ENCODE measurements at regions not wholly inside any gene's neighbourhood (a gene's known extent, or its start where the extent isn't known, plus 50 kb on each side); places are given as distances from the start of the nearest gene placed in this dataset.

DNA sequence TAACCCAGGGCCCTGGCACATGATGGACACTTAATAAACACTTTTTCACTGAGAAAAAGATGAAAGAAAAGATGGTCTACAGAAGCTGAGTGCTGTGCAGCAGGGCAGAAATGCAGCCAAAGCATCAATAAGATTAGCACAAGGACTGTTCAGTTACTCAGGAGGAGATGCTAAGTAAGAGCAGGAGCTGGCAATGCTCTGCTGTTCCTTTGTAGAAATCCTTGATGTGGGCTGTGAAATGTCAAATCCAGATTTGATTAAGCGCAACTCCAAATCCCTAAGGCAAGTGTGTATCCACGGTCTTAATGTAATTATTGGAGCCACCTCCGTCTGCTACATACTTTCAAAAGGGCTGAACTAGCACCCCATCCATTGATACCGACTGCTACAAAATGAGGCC is 151.8 kb upstream of the BTG1 start:
- DNase-seq = no peak

DNA sequence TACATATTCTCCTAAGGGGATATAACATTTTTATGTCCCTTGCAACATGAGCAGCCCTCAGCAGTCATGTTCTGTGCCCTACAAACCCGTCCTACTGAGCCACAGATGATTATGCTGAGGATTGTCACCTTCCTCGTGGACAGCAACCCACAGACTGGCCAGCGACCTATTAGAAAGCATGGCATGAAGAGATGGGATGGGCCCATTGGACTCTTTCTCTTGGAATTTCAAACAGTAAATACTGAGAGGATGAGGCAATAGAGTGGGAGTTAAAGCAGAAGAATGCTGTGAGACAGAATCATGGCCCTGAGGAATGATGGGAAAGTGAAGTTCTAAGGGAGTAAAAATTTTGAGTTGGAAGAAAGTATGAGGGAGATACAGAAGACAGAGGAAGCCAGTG is 149.9 kb upstream of the BTG1 start:
- no peak for DNase-seq

DNA sequence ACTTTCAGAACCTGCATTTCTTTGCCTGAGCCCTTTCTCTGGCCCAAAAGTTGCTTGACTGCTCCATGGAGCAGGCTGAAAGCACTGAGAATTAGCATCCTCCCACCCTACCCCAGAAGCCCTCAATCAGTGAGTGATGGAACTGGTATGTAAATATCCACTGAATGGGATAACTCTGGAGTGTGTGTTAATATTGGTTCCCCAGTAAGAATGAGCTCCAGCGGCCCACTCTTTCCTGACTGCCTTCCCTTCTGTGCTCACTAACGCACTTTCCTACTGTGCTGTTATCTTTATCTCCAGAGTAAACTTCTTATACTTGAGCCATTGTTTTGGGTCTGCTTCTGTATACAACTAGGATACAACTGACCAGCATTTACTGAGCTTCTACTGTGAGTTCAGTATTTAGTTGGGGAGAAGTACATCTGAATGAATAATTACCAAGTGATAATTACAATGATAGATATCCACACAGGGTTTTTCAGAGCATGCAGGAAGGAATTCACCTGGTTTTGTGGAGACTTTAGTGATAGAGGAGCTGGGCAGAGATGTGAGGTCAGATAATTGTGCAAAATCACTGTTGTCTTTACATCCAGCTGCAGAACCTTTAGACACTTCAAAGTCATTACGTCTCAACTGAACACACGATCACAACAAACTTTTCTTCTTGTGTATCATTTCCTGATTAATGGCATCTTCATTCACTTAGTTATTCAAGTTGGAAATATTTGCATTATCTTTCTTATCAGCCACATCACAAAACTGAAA is 149.2 kb upstream of the BTG1 start:
- no peak for DNase-seq

DNA sequence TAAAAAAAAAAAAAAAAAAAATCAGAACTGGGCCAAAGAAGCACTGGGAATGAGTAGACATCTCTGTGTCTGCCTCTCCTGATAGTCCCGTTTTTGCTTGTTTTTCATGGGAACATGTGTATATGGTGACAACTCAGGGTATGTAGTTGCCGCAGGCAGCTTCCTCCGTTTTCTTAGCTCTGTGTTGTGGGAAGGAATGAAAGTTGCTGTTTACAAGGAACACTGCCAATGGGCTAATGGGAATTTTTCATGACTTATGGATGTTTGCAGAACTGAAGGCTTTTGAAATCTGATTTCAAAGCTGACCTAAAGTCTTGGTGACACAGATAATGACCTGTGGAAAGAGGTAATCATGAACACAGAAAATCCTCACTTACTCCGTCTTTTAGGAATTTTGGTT is 146.4 kb upstream of the BTG1 start:
- no peak for DNase-seq

DNA sequence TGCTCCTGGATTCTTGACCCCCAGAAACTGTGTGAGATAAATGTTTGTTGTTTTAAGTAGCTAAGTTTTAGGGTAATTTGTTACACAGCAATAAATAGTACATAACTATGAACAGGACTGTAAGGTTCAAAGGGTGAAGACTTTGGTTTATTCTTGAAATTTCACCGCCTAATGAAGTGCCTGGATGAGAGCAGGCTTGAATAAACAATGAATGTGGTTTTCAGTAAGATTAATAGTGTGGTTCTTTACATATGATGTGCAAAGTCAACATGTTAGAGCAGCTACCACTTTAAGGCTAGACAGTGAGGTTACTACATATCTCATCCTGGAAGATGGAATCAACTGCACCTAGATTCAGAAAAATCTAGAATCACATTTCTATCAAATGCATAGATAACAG is 145.2 kb upstream of the BTG1 start:
- DNase-seq = no peak

DNA sequence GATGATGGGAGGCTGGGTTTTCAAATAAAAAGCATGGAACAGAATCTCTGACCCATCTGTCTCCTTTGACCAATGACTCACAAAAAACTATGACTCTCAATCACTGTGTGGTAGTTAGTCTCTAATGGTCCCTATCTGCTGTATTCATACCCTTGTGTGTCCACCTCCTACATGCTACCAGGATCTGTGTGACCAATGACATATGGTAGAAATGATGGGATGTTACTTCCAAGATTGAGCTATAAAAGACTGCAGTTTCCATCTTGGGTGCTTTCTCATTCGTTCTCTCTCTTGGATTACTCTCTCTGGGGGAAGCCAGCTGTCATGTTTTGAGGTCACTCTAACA is 144.7 kb upstream of the BTG1 start:
- no peak for DNase-seq

DNA sequence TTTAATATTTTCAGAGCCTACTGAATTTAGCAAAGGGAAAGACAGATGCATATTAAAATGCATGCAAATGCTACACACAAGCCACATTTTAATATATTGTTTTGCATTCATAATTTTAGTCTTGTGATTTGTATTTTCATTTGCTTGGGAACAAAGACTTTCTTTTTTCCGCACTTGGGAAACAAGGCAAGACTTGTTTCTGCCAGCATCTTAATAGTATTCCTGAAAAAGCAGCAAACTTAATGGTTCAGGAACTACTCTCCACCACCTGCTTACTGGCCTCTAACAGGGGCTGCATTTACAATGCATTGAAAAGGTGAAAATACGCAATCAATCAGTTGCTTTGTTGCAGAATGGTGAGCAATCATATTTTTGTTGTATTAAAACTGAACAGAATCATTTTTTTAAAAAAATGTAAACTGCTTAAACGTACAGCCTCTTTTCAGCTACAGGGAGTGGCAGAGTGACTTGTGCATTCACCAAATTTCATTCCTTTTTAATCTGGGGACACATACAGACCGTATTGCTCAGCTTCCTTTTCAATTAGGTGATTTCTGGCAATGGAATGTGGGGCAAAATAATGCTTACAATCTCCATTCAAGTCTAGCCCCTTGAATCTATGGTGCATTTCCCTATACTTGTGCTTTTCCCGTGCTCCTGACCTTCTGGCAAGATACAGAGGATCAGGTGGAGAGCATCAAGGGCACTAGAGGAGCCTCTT is 144.1 kb upstream of the BTG1 start:
- no peak for DNase-seq

DNA sequence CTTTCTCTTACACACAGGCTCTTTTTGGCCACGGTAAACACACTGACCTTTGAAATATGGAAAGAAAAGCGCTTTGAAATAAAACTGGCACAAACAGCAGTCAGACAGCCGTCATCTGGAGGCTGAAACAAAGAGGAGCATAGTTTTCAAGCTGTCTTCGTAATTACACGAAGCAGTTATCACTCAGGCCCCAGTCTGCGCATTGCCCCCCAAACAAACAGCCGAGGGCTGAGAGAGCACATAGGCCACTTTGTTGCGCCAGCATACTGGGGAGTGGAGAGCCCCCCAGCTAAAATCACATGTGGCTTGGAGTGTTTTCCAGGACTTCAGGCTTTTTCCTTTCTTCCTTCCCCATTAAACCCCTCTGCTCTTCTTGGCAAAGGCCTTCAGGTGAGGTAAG is 142.9 kb upstream of the BTG1 start:
- DNase-seq = no peak

DNA sequence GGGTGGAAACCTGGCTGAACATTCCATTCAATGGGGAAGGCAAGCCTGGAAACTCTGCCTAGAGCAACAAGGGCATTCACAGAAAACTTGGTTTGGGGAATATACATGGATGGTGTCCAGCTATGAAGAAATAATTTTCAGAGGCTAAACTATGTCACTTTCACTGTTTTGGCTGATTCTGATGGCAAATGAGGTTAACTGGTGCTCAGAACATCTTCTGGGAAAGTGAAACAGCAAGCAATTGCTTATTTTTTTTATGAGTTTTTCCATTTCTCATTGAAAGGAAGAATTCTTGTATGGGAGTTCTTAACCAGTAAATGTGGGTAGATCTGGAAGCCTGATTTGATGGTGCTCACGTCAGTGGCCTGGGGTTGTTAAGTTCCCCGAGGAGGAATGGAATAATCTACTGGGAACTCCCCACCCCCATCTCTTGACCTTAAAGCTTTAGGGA is 132.8 kb upstream of the BTG1 start:
- DNase-seq = no peak

DNA sequence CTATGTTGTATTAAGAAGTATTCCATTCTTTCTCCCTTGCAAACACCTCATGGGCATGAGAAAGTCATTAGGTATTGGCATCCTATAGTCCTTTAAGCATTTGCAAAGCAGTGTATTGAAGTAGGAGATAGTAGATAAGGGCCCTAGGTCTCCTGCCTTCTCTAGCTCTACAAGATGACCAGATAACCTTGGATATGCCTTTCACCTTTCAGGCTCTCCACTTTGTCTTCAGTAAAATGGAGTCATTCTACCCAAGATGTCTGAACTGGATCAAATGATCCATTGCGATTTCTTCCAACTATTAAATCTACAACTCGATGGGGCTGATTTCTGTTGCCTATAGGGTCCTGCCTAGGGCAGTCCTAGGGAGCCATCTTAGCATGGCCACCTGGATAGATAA is 132.1 kb upstream of the BTG1 start:
- no peak for DNase-seq

DNA sequence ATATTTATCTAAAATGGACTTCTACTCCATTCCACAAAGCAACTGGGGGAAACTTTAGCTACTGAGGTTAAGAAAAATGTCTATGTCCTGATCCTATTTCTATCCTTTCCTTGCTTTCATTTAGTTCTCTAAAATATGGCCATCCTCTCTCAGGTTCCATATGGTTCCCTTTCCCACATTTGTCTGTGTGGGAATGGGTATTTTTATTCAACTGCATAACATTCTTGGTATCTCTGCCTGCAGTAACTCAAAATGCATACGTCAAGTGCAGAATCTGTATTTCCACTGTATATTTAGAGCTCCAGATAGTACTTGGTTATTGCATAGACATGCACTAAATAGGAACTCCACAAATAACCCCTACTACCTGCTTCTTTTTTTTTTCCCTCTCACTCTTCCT is 130.6 kb upstream of the BTG1 start:
- DNase-seq = no peak

DNA sequence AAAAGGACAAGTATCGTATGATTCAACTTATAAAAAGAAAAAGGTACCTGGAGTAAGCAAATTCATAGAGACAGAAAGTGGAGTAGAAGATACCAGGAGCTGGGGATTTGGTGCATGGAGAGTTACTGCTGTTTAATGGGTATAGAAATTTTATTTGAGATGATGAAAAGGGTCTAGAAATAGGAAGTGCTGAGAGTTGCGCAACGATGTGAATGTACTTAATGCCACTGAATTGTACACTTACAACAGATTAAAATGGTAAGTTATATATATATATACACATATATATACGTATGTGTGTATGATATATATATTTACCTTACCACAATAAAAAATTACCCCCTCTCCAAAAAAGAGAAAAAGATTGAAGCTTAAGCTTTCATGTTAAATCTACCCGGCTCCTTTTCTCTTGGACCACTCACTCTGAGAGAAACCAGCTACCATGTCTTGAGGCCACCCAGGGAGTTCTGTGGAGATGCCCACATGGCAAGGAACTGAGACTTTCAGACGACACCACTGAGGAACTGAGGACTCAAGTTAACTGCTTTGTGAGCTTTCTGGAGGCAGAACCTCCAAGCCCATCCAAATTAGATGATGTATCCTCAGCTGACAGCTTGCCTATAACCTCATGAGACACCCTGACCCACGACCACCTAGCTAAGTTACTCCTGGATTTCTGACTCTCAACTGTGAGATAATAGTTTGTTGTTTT is 130.0 kb upstream of the BTG1 start:
- no peak for DNase-seq

DNA sequence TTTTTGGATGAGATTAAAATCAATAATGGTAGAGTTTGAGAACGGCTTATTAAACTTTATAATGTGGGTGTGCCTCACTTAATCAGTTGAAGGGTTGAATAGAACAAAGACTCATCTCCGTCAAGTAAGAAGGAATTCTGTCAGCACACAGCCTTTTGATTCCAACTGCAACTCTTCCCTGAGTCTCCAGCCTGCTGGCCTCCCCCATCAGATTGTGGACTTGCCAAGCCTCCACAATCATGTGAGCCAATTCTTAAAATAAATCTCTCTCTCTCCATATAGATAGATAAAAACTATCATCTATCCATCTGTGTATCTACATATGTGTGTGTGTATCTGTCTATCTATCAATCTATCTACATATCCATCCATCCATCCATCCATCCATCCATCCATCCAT is 127.4 kb upstream of the BTG1 start:
- DNase-seq = no peak

DNA sequence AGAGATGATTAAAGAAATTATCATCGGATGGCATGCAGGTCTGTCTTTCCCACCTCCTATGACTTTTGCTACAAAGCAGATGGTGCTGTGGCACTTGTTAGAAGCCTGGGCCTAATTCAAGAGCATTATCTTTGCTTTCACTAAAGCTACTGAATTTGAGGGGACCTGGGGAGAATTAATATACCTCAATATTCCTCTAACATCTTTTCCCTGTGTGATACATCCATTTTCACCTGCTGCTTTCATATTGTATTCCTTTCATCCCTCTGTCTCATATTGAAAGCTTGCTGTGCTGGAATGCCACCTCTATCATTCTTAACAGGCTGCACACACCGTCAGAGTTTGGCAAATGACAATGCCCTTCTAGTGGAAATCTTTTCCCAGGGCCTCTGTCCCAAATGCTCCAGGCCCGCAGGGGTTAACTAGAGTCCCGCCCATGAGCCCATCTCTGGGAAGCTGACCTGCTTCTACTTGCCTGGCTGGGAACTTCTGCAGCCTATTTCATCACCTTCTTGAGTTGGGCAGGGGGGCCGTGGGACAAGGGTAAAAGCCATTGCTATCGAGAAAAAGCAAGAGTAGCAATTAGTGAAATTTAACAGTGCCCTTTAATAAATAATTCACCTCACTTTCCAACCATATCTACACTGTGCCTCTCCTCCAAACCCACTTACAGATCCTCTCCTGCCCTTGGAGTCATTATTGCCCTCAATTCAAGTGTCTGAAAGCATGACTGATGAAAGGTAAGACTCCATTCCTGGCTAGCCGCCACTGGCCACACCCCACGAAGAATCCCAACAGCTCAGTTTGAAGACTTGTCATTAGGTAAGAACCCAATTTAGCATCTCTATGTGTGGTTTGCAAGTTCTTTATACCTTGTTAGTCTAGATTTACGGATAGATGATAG is 126.7 kb upstream of the BTG1 start:
- no peak for DNase-seq

DNA sequence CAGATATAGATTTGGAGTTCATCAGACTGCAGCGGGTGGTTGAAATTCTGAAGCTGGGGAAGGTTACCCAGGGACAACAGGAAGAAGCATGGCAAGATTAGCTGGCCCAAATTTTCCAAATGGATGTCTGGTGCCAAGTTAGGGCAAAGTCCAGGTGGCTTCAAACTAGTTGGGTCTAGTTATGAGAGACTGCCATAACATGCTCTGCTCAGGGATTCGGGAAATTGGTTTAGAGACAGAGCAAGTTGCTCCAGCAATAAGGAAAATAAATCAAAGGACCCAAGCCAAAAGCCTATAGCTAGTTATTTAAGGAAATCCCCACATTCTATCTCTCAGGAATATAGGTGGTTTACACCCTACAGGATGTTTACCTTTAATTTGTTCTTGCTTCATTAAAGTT is 125.7 kb upstream of the BTG1 start:
- DNase-seq = no peak

DNA sequence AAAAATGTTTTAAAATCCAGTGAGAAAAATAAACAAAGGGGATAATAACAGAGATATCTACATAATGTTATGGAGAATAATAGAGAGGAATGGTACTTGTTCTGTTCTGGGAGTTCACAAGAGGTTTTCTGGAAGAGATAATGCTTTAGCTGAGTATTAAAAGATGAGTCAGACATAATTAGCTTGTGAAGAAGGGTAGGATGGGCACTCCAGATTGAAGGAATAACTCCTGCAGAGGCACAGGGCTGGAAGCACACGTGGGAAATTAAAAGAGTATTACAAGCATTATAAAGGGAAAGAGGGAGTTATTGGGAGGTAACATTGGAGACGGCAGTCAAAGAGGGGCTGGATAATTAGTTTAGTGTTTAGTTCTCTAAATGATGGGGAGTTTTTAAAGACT is 124.9 kb upstream of the BTG1 start:
- DNase-seq = no peak

DNA sequence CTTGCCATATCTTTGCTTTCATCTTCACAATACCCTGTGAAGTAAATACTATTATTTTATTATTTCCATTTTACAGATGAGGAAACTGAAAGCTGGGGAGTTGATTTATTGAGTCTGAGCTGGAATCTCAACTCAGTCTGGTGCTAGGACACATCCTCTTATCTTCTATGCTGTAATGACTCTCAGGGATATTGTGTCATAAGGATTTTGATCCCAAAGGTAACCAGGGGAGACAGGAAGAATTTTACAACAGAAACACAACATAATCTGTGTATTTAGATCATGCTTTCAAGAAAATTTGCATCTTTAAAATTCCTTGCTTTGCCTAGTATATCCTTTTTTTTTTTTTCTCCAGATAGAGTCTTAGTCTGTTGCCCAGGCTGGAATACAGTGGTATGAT is 123.3 kb upstream of the BTG1 start:
- no peak for DNase-seq

DNA sequence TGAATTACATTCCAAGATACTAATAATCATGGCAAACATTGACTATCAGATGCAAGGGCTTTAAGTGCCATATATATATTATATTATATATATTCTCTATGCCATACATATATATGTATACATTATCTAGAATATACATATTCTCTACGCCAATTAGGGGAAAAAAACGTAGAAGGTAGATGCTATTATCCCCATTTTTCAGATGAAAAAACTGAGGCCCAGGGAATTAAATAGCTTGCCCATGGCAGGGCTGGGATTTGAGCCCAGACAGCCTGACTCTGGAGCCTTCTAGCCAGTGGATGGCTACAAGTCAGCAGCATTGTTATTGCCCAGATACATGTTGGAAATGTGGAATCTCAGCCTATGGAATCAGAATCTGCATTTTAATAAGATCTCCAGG is 116.0 kb upstream of the BTG1 start:
- no peak for DNase-seq

DNA sequence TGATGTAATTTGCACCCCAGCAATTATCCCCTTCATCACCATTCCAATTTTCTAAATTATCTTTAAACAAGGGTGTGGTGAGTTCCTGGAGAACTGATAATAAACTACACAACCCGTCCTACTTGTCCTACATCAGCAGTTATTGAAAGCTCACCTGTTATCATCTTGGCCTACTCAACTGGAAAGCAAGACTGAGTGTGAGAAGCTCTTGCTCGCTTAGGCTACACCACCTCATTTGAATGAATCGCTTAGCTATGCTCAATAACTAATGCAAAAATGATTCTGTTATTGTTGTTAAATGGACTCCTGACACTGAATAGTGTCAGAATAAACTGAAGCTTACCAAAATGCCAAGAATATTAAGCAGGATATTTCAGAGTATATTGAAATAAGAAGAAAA is 115.4 kb upstream of the BTG1 start:
- DNase-seq = no peak

DNA sequence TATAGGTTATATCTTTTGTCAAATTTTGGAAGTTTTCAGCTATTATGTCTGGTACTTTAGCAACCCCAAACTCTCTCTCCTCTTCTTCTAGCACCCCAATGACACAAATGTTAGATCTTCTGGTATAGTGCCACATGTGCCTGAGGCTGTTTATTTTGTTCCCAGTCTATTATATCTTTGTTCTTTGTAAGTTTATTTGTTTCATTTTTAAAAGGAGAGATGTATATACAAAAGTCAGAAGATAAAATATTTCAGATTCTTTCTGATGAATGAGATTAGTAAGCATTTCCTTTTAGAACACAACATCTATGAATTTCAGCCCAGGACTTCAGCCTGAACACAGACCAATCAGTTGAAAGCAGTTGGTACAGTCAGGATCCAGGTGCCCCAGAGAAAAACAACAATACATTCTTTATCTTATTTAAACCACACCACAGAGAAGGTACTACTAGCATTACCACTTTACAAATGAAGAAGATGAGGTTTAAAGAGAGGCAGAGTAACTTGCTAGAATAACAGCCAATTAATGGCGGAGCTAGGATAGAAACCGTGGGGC is 114.1 kb upstream of the BTG1 start:
- no peak for DNase-seq

DNA sequence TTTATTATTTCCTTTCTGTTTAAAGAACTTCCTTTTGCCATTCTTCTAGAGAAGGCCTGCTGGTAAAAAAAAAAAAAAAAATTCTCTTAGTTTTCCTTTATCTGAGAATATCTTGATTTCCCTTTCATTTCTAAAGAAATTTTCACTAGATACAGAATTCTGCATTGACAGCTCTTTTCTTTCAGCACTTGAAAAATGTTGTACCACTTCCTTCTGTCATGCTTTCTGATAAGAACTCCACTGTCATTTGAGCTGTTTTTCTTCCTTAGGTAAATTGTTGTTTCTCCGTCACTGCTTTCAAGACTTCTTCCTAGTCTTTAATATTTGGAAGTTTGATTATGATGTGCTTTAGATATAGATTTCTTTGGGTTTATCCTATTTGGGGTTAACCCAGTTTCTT is 113.6 kb upstream of the BTG1 start:
- DNase-seq = no peak

DNA sequence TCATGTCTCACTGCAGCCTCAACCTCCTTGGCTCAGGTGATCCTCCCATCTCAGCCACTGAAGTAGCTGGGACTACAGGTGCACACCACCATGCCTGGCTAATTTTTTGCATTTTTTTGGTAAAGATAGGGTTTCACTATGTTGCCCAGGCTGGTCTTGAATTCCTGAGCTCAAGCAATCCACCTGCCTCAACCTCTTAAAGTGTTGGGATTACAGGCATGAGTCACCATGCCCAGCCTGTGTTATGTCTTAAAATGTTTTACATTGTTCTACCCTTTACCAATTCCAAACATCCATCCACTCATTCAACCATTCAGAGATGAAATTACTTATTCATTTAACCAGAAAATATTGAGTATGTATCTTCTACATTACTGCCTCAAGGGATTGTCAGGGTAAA is 111.6 kb upstream of the BTG1 start:
- no peak for DNase-seq

DNA sequence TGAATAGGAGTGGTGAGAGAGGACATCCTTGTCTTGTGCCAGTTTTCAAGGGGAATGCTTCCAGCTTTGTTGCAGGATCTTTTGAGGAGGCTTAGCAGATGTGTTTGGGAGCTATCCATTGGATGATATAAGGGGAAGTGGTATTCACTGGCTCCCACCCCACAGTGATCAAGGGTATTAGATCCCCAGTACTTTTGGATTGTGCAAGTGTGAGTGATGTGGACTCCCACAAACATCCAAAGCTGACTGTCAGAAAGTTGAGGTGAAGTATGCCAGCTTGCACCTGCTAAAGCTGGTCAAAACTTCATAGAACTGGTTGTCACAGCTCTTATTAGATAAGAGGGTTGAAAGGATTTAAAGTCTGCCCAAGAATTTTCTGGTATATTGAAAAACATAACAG is 110.1 kb upstream of the BTG1 start:
- DNase-seq = no peak
